A673 (cell line): ENCODE measurements at regions not wholly inside any gene's neighbourhood (a gene's known extent, or its start where the extent isn't known, plus 50 kb on each side); places are given as distances from the start of the nearest gene placed in this dataset.

Source experiments
- EZH2 ChIP-seq: fragments of 200-600 bp; sonication (generic); IDR thresholded peaks from 2 replicates; pipeline ENCODE4 v1.6.1; 2017; ENCODE audit warnings: borderline replicate concordance, low read depth, mild to moderate bottlenecking, mixed read lengths, antibody characterized with exemption, low read length; ENCODE audit not compliant: poor library complexity, severe bottlenecking
- TF ChIP-seq, protein P1 (sequence below): fragments of 300-800, 200-600 bp; sonication (generic); conservative IDR thresholded peaks from 2 replicates; pipeline ENCODE4 v1.5.1; 2017; ENCODE audit warnings: low read depth, mild to moderate bottlenecking, antibody characterized with exemption, low read length, moderate library complexity, mixed read lengths

DNA sequence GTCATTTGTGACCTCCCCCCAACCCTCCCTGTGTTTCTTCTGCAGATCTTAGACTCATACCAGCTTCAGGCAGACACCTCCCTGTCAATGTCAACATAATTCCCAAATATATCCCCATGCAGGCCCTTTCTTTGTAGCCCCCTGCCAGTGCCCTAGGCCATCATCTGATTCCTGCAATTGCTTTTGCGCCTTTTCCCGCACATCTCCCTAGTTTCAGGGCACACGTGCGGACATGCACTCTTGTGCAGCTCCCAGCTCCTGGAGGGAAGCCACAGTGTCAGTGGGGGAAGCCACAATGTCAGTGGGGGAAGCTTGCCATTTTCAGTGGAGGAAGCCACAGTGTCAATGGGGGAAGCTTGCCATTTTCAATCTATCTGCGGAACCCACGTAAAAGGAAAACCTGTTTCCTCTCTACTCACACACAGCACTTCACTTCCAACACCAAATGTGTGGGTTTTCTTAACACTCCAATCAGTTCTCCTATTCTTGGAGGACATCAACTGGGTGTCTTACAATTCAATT lies 256.4 kb downstream of the ACKR3 start:
- TF ChIP-seq, protein P1, sequence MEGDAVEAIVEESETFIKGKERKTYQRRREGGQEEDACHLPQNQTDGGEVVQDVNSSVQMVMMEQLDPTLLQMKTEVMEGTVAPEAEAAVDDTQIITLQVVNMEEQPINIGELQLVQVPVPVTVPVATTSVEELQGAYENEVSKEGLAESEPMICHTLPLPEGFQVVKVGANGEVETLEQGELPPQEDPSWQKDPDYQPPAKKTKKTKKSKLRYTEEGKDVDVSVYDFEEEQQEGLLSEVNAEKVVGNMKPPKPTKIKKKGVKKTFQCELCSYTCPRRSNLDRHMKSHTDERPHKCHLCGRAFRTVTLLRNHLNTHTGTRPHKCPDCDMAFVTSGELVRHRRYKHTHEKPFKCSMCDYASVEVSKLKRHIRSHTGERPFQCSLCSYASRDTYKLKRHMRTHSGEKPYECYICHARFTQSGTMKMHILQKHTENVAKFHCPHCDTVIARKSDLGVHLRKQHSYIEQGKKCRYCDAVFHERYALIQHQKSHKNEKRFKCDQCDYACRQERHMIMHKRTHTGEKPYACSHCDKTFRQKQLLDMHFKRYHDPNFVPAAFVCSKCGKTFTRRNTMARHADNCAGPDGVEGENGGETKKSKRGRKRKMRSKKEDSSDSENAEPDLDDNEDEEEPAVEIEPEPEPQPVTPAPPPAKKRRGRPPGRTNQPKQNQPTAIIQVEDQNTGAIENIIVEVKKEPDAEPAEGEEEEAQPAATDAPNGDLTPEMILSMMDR: no peak
- TF ChIP-seq EZH2: no peak
